SJCRH30 (cell line): ENCODE measurements at regions not wholly inside any gene's neighbourhood (a gene's known extent, or its start where the extent isn't known, plus 50 kb on each side); places are given as distances from the start of the nearest gene placed in this dataset.
"Not testable (repeated sequence)": the region's sequence is repeated elsewhere in the genome, so short reads cannot be mapped to it uniquely, and the experiment has no call there.

ENCODE experiments used
- DNase-seq, 2 experiments: peaks; one replicate each; pipeline ENCODE4 v3.0.0-alpha.2; 2015 to 2020
- H3K27ac ChIP-seq: fragments of 250-450 bp; sonication (Bioruptor Pico); 2 replicates; pipeline ENCODE4 v1.5.1; 2020; ENCODE audit warnings: mild to moderate bottlenecking, moderate library complexity
- H3K27me3 ChIP-seq: fragments of 250-450 bp; sonication (Bioruptor Pico); 2 replicates; pipeline ENCODE4 v1.5.1; 2020; ENCODE audit warnings: mild to moderate bottlenecking, moderate library complexity
- H3K36me3 ChIP-seq: fragments of 250-450 bp; sonication (Bioruptor Pico); 2 replicates; pipeline ENCODE4 v1.5.1; 2020; ENCODE audit warnings: mild to moderate bottlenecking, moderate library complexity
- H3K4me1 ChIP-seq: fragments of 250-450 bp; sonication (Bioruptor Pico); 2 replicates; pipeline ENCODE4 v1.5.1; 2020; ENCODE audit warnings: mild to moderate bottlenecking, moderate library complexity
- H3K4me3 ChIP-seq: fragments of 250-450 bp; sonication (Bioruptor Pico); 2 replicates; pipeline ENCODE4 v1.5.1; 2020; ENCODE audit warnings: mild to moderate bottlenecking, moderate library complexity
- H3K9me3 ChIP-seq: fragments of 250-450 bp; sonication (Bioruptor Pico); replicated peaks from 2 replicates; pipeline ENCODE4 v1.5.1; 2020; ENCODE audit warnings: mild to moderate bottlenecking, moderate library complexity

DNA sequence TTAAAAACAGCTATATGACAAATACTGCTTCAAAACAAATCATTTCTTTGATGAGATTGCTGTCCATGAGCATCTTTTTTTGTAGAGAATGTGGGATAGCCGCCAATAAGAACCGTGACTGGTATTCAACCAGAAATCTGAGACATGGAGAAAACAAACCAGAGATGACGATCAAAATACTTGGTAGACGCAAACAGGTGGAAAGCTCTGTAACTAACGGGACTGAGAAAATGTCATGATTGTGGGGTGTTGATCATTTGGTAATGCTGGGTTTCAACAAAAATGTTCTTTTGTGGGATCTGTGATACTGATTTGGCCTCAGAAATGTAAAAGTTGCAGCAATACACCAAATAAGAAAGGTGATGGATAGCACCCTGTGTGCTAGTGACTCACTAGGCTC lies 364.8 kb downstream of the NYAP2 start:
- Histone ChIP-seq H3K4me1 (peaks cover 57% of the 10 kb centered on the region), H3K4me3 (peak overlapping the region; percentile 23), H3K27me3 (no peaks in the 10 kb centered on the region), H3K36me3 (no peaks in the 10 kb centered on the region), H3K9me3 (no peaks in the 10 kb centered on the region; the same call in 1 of the 2 replicates), H3K27ac (peak overlapping the region; percentile 94)
- peak; percentile 79 to 95 for DNase-seq

DNA sequence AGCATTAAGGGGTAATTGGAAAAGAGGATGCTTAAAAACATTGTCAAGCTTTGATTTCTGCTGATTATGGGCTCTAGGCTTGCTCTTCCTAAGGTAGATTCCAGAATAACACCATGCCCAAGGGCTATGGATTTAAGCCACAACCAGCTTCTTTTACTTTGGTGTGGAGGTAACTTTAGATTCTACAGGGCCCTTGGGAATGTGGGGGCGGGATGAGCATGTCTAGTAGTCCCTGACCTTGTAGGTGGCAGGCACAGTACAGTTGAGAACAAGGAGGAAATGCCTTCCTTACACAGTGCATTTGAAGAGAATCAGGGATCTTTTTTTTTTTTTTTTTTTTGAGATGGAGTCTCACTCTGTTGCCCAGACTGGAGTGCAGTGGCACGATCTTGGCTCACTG lies 364.2 kb downstream of the NYAP2 start:
- Histone ChIP-seq H3K27me3 (no peaks in the 10 kb centered on the region), H3K36me3 (no peaks in the 10 kb centered on the region), H3K4me3 (peak overlapping the region; percentile 23), H3K4me1 (peaks cover 57% of the 10 kb centered on the region), H3K27ac (peak overlapping the region; percentile 94), H3K9me3 (no peaks in the 10 kb centered on the region; the same call in 1 of the 2 replicates)
- peak; percentile 90 to 94 for DNase-seq

DNA sequence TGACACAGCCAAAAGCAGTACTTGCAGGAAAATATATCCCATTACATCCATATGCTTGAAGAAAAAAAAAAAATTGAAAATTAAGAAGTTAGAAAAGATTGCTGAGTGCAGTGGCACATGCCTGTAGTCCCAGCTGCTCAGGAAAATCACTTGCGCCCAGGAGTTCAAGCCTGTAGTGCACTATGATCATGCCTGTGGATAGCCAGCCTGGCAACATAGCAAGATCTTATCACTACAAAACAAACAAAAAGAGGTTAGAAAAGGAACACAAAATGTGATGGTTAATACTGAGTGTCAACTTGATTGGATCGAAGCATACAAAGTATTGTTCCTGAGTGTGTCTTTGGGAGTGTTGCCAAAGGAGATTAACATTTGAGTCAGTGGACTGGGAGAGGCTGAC lies 361.9 kb downstream of the NYAP2 start:
- Histone ChIP-seq H3K4me3 (no peak overlapping the region), H3K36me3 (no peaks in the 10 kb centered on the region), H3K4me1 (peaks cover 47% of the 10 kb centered on the region), H3K9me3 (no peaks in the 10 kb centered on the region), H3K27ac (peak overlapping the region; percentile 24; the same call in 1 of the 2 replicates), H3K27me3 (no peaks in the 10 kb centered on the region)
- DNase-seq, result peak; percentile 80

DNA sequence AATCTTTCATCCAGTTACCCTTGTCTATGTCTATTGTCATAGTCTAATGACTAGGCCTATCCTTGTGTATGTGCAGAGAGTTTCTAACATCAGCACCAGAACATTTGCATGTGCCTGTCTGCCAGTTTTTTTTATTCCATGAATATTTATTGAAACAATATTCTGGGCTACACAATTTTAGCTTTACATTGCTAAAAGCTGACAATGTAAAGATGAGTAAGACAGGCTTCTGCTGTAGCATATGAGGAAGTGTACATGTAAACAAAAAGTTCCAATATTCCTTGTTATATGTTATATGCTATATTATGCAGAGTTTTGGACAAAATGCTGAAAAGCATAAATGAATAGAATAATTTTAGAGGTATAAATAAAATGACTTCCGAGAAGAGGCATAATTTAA lies 357.7 kb downstream of the NYAP2 start:
- peaks cover 13% of the 10 kb centered on the region for H3K4me1 ChIP-seq
- DNase-seq, result no peak
- no peak overlapping the region for H3K27ac ChIP-seq
- H3K36me3 ChIP-seq, result no peaks in the 10 kb centered on the region
- H3K4me3 ChIP-seq, result no peak overlapping the region
- H3K9me3 ChIP-seq, result no peaks in the 10 kb centered on the region
- H3K27me3 ChIP-seq, result no peaks in the 10 kb centered on the region

DNA sequence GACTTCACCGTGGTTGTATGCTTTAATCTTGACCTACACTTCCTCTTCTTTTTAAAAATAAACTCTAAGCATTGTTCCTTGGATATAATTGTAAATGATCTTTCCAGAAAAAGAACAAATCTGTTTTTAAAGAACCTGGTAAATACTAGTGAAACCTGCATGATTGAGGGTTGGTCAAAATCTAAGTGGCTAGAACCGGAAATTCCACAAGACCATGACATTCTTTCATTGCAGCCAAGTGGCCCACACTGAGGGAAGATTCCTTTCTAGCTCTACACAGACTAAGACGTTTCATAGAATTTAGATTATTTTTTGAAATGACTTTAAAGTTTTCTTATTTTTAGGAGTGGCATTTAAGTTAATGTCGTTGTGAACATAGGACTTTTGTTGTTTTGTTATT lies 356.7 kb downstream of the NYAP2 start:
- no peak overlapping the region for H3K4me3 ChIP-seq
- H3K4me1 ChIP-seq, result peaks cover 3% of the 10 kb centered on the region
- no peaks in the 10 kb centered on the region for H3K9me3 ChIP-seq
- no peaks in the 10 kb centered on the region for H3K36me3 ChIP-seq
- DNase-seq, result no peak
- H3K27me3 ChIP-seq, result no peaks in the 10 kb centered on the region
- H3K27ac ChIP-seq, result no peak overlapping the region

DNA sequence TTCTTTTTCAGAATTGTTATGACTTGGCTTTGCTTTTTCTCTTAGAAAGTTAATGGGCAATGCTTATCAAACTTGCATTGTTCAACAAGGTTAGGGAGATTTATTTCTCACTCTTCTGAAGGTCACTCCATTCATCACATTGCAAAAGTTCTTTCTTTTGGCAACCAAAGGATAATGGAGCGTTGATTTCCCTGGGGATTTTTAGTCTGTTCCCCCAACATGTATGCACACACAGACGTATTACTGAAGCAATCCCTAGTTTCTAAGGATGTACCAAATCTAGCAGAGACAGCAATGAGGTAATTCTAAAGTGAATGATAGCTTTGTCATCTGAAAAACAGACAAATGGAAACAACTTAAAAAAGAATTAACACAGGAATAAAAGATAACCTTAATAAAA lies 349.1 kb downstream of the NYAP2 start:
- H3K4me3 ChIP-seq, result no peak overlapping the region
- no peaks in the 10 kb centered on the region for H3K27me3 ChIP-seq
- no peaks in the 10 kb centered on the region for H3K4me1 ChIP-seq
- no peak overlapping the region for H3K27ac ChIP-seq
- H3K36me3 ChIP-seq, result no peaks in the 10 kb centered on the region
- no peak for DNase-seq
- 0 out of 2 replicates have a peak, but pooled peaks cover 4% of the 10 kb centered on the region for H3K9me3 ChIP-seq

DNA sequence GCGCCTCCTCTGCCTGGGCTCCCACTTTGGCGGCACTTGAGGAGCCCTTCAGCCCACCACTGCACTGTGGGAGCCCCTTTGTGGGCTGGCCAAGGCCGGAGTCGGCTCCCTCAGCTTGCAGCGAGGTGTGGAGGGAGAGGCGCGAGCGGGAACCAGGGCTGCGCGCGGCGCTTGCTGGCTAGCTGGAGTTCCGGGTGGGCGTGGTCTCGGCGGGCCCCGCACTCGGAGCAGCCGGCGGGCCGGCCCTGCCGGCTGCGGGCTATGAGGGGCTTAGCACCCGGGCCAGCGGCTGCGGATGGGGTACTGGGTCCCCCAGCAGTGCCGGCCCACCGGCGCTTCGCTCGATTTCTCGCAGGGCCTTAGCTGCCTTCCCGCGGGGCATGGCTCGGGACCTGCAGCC lies 344.5 kb downstream of the NYAP2 start:
- not testable (repeated sequence) for H3K27ac ChIP-seq

DNA sequence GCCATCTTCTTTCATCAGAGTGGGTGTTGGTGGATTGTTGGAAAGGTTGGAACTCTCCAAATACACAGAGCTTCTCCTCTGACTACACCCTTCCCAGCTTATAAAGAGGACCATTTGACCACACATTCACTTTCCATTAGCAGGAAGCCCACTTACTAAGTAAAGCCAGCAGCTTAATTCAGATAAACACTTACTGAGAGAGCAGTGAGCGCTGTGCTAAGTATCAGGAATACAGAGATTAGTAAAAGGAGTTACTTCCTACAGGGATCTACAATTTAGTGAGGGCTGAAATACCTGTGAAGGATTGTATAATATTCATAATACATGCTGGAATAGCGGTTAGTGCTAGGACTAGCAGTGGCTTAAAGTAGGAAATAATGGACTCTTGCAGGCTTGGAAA lies 343.0 kb downstream of the NYAP2 start:
- no peak overlapping the region for H3K27ac ChIP-seq
- H3K27me3 ChIP-seq, result no peaks in the 10 kb centered on the region
- 0 out of 2 replicates have a peak, but pooled peaks cover 4% of the 10 kb centered on the region for H3K9me3 ChIP-seq
- H3K4me3 ChIP-seq, result no peak overlapping the region
- H3K4me1 ChIP-seq, result peaks cover 5% of the 10 kb centered on the region
- no peak for DNase-seq
- no peaks in the 10 kb centered on the region for H3K36me3 ChIP-seq

More for the DNA sequence above, 344.5 kb downstream of the NYAP2 start:
- H3K36me3 ChIP-seq, DNase-seq, H3K4me3 ChIP-seq, H3K4me1 ChIP-seq, H3K27me3 ChIP-seq, H3K9me3 ChIP-seq: not testable (repeated sequence)

DNA sequence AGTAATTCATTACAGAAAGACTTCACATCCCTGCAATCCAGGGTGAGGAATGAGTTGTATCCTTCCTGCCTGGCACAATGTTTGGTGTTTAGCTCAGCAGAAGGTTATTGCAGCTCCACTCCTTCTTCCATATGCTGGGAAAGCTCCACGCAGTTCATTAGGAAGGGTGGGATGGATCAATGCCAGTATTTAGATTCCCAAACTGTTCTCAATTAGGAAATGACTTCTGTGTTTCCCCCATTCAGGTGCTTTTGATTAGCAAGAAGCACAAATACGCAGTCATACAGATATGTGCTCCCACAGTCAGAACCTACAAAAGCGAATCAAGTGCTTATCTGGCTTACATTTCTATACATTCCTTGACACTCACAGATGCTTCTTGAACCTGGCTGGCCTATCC lies 340.6 kb downstream of the NYAP2 start:
- peaks cover 24% of the 10 kb centered on the region for H3K4me1 ChIP-seq
- no peak overlapping the region for H3K4me3 ChIP-seq
- no peaks in the 10 kb centered on the region for H3K36me3 ChIP-seq
- H3K27me3 ChIP-seq, result no peaks in the 10 kb centered on the region
- H3K9me3 ChIP-seq, result no peaks in the 10 kb centered on the region
- no peak for DNase-seq
- H3K27ac ChIP-seq, result no peak overlapping the region

DNA sequence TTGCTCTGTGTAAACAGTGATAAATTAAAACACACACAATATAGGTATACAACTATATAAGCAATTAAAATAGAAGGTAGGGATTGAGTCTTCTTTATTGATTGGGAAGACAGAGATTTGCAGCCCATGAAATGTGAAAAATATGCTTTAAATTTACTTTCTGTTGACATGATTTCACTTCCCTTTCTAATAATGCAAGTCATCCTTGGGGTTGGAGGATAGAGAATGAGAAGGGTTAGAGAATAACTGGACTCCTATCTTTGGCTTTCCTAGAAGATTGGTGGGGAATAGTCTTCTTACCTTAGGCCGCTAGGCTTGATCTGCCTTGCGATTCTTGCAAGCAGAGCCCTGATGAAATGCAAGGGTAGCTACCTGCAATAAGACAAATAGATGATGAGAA lies 339.8 kb downstream of the NYAP2 start:
- Histone ChIP-seq H3K9me3 (no peaks in the 10 kb centered on the region), H3K4me3 (no peak overlapping the region), H3K36me3 (no peaks in the 10 kb centered on the region), H3K4me1 (peaks cover 24% of the 10 kb centered on the region), H3K27ac (no peak overlapping the region), H3K27me3 (no peaks in the 10 kb centered on the region)
- no peak for DNase-seq

DNA sequence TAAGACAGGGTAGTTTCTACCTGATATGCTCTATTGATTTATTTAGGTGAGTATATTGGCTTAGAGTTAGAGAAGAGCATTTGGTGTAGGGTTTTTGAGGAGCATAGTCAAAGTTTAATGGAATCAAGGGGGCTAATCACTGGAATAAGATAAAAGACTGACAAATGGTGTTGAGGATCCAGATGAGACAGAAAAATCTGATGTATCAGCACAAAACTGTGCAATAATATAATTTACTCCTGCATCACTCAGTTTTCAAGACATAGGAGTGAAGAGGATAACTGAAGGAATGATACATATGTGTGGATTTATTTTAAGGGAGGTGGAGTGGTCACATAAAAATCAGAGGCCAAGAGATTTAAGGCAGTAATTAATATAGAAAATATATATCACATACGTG lies 339.2 kb downstream of the NYAP2 start:
- Histone ChIP-seq H3K4me1 (peaks cover 24% of the 10 kb centered on the region), H3K27me3 (no peaks in the 10 kb centered on the region), H3K27ac (no peak overlapping the region), H3K4me3 (no peak overlapping the region), H3K36me3 (no peaks in the 10 kb centered on the region), H3K9me3 (no peaks in the 10 kb centered on the region)
- DNase-seq, result no peak

DNA sequence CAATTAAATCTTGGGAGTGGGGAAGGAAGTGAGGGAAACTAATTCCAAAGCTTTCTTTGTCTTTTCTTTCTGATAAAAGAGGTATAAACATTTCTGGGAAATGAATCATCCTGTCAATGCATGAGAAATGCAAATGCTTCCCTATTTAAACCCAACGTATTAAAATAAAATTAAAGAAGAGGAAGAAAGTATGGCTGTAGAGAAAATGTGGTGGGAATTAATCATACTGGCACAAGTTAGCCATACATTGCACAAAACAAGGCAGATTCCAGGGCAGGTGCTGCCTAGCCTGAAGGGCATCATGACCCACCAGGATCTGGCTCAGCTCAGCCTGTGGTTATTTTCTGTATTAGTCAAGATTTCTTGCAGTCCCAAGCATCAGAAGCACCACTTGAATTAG lies 338.0 kb downstream of the NYAP2 start:
- H3K27ac ChIP-seq, result no peak overlapping the region
- no peaks in the 10 kb centered on the region for H3K27me3 ChIP-seq
- H3K9me3 ChIP-seq, result no peaks in the 10 kb centered on the region
- H3K4me1 ChIP-seq, result peaks cover 24% of the 10 kb centered on the region
- DNase-seq, result no peak
- H3K4me3 ChIP-seq, result no peak overlapping the region
- H3K36me3 ChIP-seq, result no peaks in the 10 kb centered on the region

DNA sequence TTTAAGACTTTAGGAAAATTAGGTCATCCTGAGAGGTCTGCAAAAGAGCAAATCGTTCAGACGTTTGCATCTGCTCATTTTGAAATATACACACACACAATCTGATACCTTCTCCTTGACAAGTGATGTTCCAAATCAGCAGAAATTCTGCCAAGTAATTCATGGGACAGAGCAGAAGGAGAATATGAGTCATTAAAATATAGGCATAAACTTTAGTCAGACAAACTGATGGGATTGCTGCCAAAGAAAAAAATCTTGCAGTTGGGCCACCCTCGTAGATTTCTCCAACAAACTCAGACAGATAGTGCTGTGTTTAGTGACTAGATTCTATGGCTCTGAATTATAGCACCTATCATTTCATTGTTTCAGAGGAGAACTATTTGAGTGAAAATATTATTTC lies 336.3 kb downstream of the NYAP2 start:
- Histone ChIP-seq H3K27me3 (no peaks in the 10 kb centered on the region), H3K4me3 (no peak overlapping the region), H3K36me3 (no peaks in the 10 kb centered on the region), H3K4me1 (peaks cover 20% of the 10 kb centered on the region), H3K9me3 (no peaks in the 10 kb centered on the region), H3K27ac (peak overlapping the region; percentile 22; the same call in 1 of the 2 replicates)
- peak; percentile 44 to 77 for DNase-seq

DNA sequence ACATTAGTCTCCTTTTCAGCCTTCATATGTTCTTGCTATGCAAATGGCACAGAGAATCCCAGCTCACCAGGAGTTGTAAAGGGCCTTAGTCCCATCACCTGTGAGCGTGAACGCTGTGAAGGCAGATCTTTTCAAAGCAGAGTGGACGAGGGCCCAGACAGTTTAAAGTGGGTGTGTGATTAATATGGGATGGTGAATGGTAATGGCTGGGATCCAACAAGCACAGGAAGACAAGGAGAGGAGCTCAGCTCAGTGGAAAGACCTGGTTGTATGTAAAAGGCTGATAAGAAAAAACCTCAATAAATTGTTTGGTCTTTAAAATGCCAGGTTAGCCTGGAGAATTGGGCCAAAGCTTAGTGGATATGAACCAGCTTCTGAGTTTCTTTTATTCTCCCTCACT lies 326.2 kb downstream of the NYAP2 start:
- Histone ChIP-seq H3K36me3 (no peaks in the 10 kb centered on the region), H3K4me3 (no peak overlapping the region), H3K27me3 (no peaks in the 10 kb centered on the region; the same call in 1 of the 2 replicates), H3K9me3 (no peaks in the 10 kb centered on the region), H3K27ac (no peak overlapping the region), H3K4me1 (no peaks in the 10 kb centered on the region)
- no peak for DNase-seq
